K562 (cell line): ENCODE measurements at regions not wholly inside any gene's neighbourhood (a gene's known extent, or its start where the extent isn't known, plus 50 kb on each side); places are given as distances from the start of the nearest gene placed in this dataset.

Source experiments
- ATAC-seq: fragments of 200-7000 bp; cut with Tn5 transposase; 3 replicates; pipeline ENCODE4 v1.9.1; 2020; ENCODE audit warnings: moderate library complexity
- BruUV-seq: library from RNA; stranded (reverse); fragments of 400-500 nt; replicated peaks from 2 replicates; lab custom pipeline; 2021; lab: Mats Ljungman, UMichigan
- CTCF ChIA-PET: fragments of 300-600 bp; formaldehyde crosslinking; extraction: SDS; loops from one replicate; lab custom pipeline; 2021; ENCODE audit warnings: low intra/inter-chr PET ratio; lab: Yijun Ruan, JAX
- POLR2A ChIA-PET: fragments of 300-600, 350-650 bp; sonication (Branson Sonifier 250); formaldehyde crosslinking; extraction: SDS; loops from one replicate; lab custom pipeline; 2021; ENCODE audit warnings: antibody characterized with exemption, inconsistent platforms; lab: Yijun Ruan, JAX
- DNase-seq, 4 experiments: peaks; one replicate each; pipeline versions ENCODE4 v3.0.0 to v3.0.0-alpha.2; 2011 to 2018; ENCODE audit warnings: low spot score in 3 of 4, mixed read lengths in 3 of 4; ENCODE audit errors: extremely low read depth in 1 of 4
- FAIRE-seq: peaks from 2 replicates; lab custom pipeline; 2011; peaks lifted over from hg19 to GRCh38; lab: Jason Lieb, UNC
- H2AFZ ChIP-seq: 2 replicates; pipeline ENCODE4 v1.6.0; 2011; ENCODE audit warnings: low read depth, low read length, control low read depth, inconsistent platforms
- H3K27ac ChIP-seq: fragments of 200-600 bp; 3 replicates; pipeline ENCODE4 v1.8.0; 2011; ENCODE audit warnings: low read depth, mild to moderate bottlenecking, control low read depth, inconsistent platforms, low read length, moderate library complexity, mixed read lengths; ENCODE audit errors: extremely low read depth
- H3K27me3 ChIP-seq, 2 experiments: fragments of 300-600 bp in 1 of 2; 2 replicates in 1 of 2; 3 replicates in 1 of 2; pipeline versions ENCODE4 v1.6.0 to v1.8.0; 2011; ENCODE audit warnings: inconsistent platforms in 2 of 2, low read length in 2 of 2, mild to moderate bottlenecking in 1 of 2, mixed read lengths in 1 of 2, moderate library complexity in 1 of 2; ENCODE audit not compliant: control insufficient read depth in 2 of 2, insufficient read depth in 2 of 2
- H3K36me3 ChIP-seq: fragments of 300-600 bp; 3 replicates; pipeline ENCODE4 v1.8.0; 2011; ENCODE audit warnings: mild to moderate bottlenecking, low read length, inconsistent platforms; ENCODE audit not compliant: control insufficient read depth, insufficient read depth
- H3K4me1 ChIP-seq, 2 experiments: fragments of 200-600 bp in 1 of 2; replicated peaks in 1 of 2; 2 replicates in 1 of 2; 3 replicates in 1 of 2; pipeline versions ENCODE4 v1.5.1 to v1.8.0; 2011; ENCODE audit warnings: inconsistent platforms in 2 of 2, low read length in 2 of 2, mild to moderate bottlenecking in 1 of 2, mixed read lengths in 1 of 2, moderate library complexity in 1 of 2; ENCODE audit not compliant: control insufficient read depth in 2 of 2, insufficient read depth in 2 of 2
- H3K4me2 ChIP-seq: 2 replicates; pipeline ENCODE4 v1.6.1; 2011; ENCODE audit warnings: low read length, control low read depth, inconsistent platforms, mixed read lengths; ENCODE audit not compliant: insufficient read depth
- H3K4me3 ChIP-seq: fragments of 200-600 bp; sonication (generic), shearing (Covaris generic); 2 replicates; pipeline ENCODE4 v1.5.1; 2016; ENCODE audit warnings: control low read depth, inconsistent platforms
- H3K79me2 ChIP-seq: fragments of 200-600 bp; 3 replicates; pipeline ENCODE4 v1.8.0; 2011; ENCODE audit warnings: low read length, inconsistent platforms; ENCODE audit not compliant: control insufficient read depth, insufficient read depth
- H3K9ac ChIP-seq, 2 experiments: 2 replicates each; pipeline versions ENCODE4 v1.6.0 to v1.6.1; 2011; ENCODE audit warnings: low read depth in 2 of 2, low read length in 2 of 2, control low read depth in 1 of 2, inconsistent platforms in 1 of 2, mild to moderate bottlenecking in 1 of 2, mixed read lengths in 1 of 2; ENCODE audit not compliant: insufficient read depth in 1 of 2
- H3K9me1 ChIP-seq: one replicate; pipeline ENCODE4 v1.6.0; 2011; ENCODE audit warnings: inconsistent platforms, mild to moderate bottlenecking, low read length, moderate library complexity; ENCODE audit not compliant: control insufficient read depth, insufficient read depth
- H3K9me3 ChIP-seq: replicated peaks from 2 replicates; pipeline ENCODE4 v1.5.1; 2011; ENCODE audit warnings: low read depth, low read length, inconsistent platforms; ENCODE audit not compliant: control insufficient read depth, insufficient read depth
- H4K20me1 ChIP-seq: replicated peaks from 2 replicates; pipeline ENCODE4 v1.6.1; 2011; ENCODE audit warnings: low read length, inconsistent platforms, mixed read lengths; ENCODE audit not compliant: control insufficient read depth, insufficient read depth
- ASH1L ChIP-seq: fragments of 450-650 bp; IDR thresholded peaks from 2 replicates; pipeline ENCODE4 v1.6.1; 2018; ENCODE audit warnings: borderline replicate concordance, mild to moderate bottlenecking, low read depth; ENCODE audit not compliant: partially characterized antibody
- CEBPZ ChIP-seq: fragments of 150-350 bp; IDR thresholded peaks from 2 replicates; pipeline ENCODE4 v1.6.1; 2014; ENCODE audit warnings: low read depth, mild to moderate bottlenecking, low read length, borderline replicate concordance
- CREB1 ChIP-seq, 2 experiments: sonication (generic) in 1 of 2; formaldehyde crosslinking in 1 of 2; IDR thresholded peaks; 2 replicates each; pipeline versions ENCODE4 v1.6.1 to v1.8.0; 2012 to 2022; ENCODE audit warnings: inconsistent platforms in 1 of 2, mild to moderate bottlenecking in 1 of 2, missing genetic modification reagents in 1 of 2, moderate library complexity in 1 of 2
- GATAD2B ChIP-seq: fragments of 450-650 bp; IDR thresholded peaks from 2 replicates; pipeline ENCODE4 v1.6.1; 2017; ENCODE audit warnings: mild to moderate bottlenecking, borderline replicate concordance
- MBD1 ChIP-seq: fragments of 250-450 bp; sonication (Bioruptor Pico); IDR thresholded peaks from 2 replicates; pipeline ENCODE4 v1.8.0; 2022; ENCODE audit warnings: inconsistent platforms
- SMARCC2 ChIP-seq: fragments of 450-650 bp; IDR thresholded peaks from 2 replicates; pipeline ENCODE4 v1.6.1; 2017; ENCODE audit warnings: antibody characterized with exemption, moderate library complexity, mild to moderate bottlenecking, low read depth
- ZC3H11A ChIP-seq: IDR thresholded peaks from 2 replicates; pipeline ENCODE4 v1.6.1; 2012; ENCODE audit warnings: low read depth, low read length, improper control_type of control experiment
- ZNF184 ChIP-seq: sonication (generic); formaldehyde crosslinking; IDR thresholded peaks from 2 replicates; pipeline ENCODE4 v1.5.0; 2020; ENCODE audit warnings: missing genetic modification reagents
- WGBS: fragments of 100-300 bp; shearing (Covaris generic); methylation state at CpG from one replicate; pipeline ENCODE4 v1.1.6; 2016; ENCODE audit warnings: low coverage, mixed read lengths; ENCODE audit not compliant: insufficient coverage; ENCODE audit errors: missing lambda C conversion rate; 5-methylcytosine and 5-hydroxymethylcytosine counted together
- in situ Hi-C: fragments of 300-500 bp; cut with MboI; formaldehyde crosslinking; loops from 4 replicates; pipeline ENCODE4 v1.15.0; 2018; ENCODE audit warnings: inconsistent platforms, mixed read lengths
- intact Hi-C: fragments of 100-400 bp; cut with micrococcal nuclease; formaldehyde crosslinking; loops from 2 replicates; pipeline ENCODE4 v1.14.2; 2022

GRCh38 chr5:173493846-173494245 is 122.6 kb downstream of the BOD1 start:
- Histone ChIP-seq H2AFZ (no peak overlapping the region), H3K4me1 (peaks cover 0 to 3% of the 10 kb centered on the region in 2 experiments; a peak in 1 of 5 replicates), H3K79me2 (no peaks in the 10 kb centered on the region), H3K27ac (no peak overlapping the region), H3K9ac (no peak overlapping the region), H3K4me2 (no peak overlapping the region), H3K9me3 (no peaks in the 10 kb centered on the region), H4K20me1 (no peaks in the 10 kb centered on the region), H3K4me3 (no peak overlapping the region), H3K9me1 (no peaks in the 10 kb centered on the region), H3K27me3 (peaks cover 17 to 44% of the 10 kb centered on the region in 2 experiments; a peak in 4 of 5 replicates), H3K36me3 (no peaks in the 10 kb centered on the region)
- TF ChIP-seq ZNF184, result no peak
- no peak for TF ChIP-seq GATAD2B
- no peak for TF ChIP-seq ASH1L
- TF ChIP-seq SMARCC2, result no peak
- no peak for TF ChIP-seq ZC3H11A
- TF ChIP-seq CEBPZ, result no peak
- TF ChIP-seq CREB1 (IDR thresholded peaks at IDR 0.05), result no peak
- no peak for TF ChIP-seq CREB1 (CRISPR knock-in tag; IDR thresholded peaks at IDR 0.05)
- no peak for TF ChIP-seq MBD1 (CRISPR knock-in tag)
- intact Hi-C loops (no loop called here), in situ Hi-C loops (no loop called here)
- ChIA-PET POLR2A (no interaction called here), CTCF (no interaction called here)
- FAIRE-seq (no peak), DNase-seq (no peak), ATAC-seq (peak; percentile 47; the same call in 1 of the 3 replicates)
- WGBS, result 4% methylated on average over 6 of the region's 6 CpGs
- BruUV-seq, result no TSS peak
